CD4-positive, alpha-beta T cell treated with Interleukin-4 for 4 hours (primary cell): ENCODE measurements at regions not wholly inside any gene's neighbourhood (a gene's known extent, or its start where the extent isn't known, plus 50 kb on each side); places are given as distances from the start of the nearest gene placed in this dataset.

Experiments
- DNase-seq: peaks from one replicate; pipeline ENCODE4 v3.0.0-alpha.2; 2020

DNA sequence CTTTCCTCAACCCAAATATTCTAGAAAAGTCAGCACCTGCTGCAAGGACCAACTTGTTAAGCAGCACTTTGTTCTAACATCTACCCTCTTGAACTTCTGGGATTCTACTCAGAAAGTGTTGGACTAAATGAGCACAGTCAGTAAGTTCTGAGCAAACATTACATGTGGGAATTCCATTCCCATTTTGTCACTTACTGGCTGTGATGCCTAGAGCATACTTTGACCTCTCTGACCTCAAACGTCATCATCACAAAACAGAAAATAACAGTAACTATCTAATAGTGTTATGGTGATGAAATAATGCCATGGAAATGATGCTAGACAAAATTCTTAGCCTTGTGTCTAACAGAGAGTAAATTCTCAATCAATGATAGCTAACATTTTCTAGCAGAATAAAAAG, 829.4 kb downstream of the EPHA7 start:
- no peak for DNase-seq

DNA sequence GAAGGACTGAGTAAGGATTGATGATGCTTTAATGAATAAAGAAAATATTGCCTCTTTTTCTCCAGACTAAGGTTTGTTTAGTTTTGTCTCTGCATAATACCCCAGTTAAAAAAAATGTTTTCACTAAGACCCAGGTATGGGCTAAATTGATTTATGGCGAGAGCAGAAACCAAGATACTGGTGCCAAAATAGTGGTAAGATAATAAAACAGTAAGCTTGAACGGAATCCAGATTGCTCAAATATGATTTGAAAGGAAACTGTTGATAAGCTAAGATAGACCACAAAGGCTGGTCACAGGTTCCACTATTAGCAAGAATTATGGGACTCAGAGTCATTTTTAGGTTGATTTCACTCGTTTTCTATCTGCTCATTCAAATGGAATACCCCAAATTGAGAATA, 831.2 kb downstream of the EPHA7 start:
- no peak for DNase-seq

GRCh38 chr6:92587525-92587924, 831.8 kb downstream of the EPHA7 start:
- DNase-seq, result no peak

GRCh38 chr6:92586236-92586977, 833.0 kb downstream of the EPHA7 start:
- DNase-seq, result no peak

- DNase-seq, result no peak
These were observed 837.1 kb downstream of the EPHA7 start for GRCh38 chr6:92582211-92582610.

- no peak for DNase-seq
These were observed 842.2 kb downstream of the EPHA7 start for GRCh38 chr6:92577077-92577719.

- no peak for DNase-seq
These were observed 850.8 kb downstream of the EPHA7 start for GRCh38 chr6:92568541-92568940.

DNA sequence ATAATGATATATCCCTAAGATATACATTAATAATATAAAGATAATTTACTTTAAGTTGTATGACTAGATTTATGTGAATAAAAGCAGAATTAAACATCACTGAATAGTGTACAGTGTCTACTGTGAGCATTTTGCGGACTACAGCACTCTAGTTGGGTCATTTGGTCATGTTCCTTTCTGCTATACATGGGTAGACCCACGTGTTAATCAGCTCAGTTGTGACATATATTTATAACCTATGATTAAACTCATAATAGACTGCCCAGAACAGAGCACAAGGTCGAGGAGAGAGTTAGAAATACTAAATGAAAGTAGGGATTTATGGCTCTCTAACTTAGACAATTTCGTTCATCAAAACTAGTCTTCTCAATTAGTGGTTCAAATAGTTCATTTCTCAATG, 852.7 kb downstream of the EPHA7 start:
- no peak for DNase-seq

- DNase-seq, result no peak
These were observed 855.0 kb downstream of the EPHA7 start for GRCh38 chr6:92564376-92564775.

DNA sequence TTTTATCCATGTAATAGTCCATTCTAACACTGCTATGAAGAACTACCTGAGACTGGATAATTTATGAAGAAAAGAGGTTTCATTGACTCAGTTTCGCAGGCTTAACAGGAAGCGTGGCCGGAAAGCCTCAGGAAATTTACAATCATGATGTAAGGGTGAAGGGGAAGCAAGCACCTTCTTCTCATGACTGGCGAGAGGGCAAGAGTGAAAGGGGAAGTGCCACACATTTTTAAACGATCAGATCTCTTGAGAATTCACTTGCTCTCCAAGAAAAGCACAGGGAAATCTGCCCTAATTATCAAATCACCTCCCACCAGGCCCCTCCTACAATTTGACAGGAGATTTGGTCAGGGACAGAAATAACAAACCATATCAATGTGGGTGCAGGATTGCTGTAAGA, 859.7 kb downstream of the EPHA7 start:
- DNase-seq, result no peak

DNA sequence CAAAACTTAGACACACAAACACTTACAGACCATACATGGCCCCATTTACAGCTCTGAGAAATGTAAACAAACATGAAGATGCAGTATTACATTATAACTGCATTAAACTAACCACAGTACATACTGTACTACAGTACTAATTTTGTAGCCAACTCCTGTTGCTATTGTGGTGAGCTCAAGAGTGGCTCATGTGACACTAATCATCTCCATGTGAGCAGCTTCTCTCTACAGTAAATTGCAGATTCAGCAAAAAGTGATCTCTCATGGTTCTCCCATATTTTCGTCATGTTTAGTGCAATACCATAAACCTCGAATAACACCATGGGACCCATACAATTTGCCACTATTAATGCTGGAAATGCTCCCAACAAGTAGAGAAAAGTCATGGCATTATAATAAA, 860.4 kb downstream of the EPHA7 start:
- DNase-seq, result no peak

DNA sequence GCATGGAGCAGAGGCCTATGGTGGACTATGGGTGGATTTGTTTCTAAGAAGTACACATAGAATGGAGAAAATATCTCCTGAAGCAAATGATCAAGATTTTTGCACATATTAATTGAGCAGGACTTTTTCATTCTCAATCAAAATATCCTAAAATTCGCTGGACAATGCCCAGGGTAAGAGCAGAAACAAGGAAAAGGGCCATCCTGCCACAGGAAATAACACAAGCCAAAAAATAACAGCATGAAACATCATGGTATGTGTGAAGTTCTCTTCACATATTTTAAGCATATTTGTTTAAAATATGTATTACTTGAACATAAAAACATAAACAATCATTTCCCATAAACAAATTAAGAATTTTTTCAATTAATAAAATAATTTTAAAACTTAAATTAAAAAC, 868.9 kb downstream of the EPHA7 start:
- DNase-seq, result no peak

GRCh38 chr6:92545861-92546260, 873.5 kb downstream of the EPHA7 start:
- no peak for DNase-seq

- no peak for DNase-seq
These were observed 877.8 kb downstream of the EPHA7 start for GRCh38 chr6:92541448-92542060.

- no peak for DNase-seq
These were observed 880.4 kb downstream of the EPHA7 start for GRCh38 chr6:92538926-92539325.

- no peak for DNase-seq
These were observed 881.1 kb downstream of the EPHA7 start for GRCh38 chr6:92538275-92538674.

GRCh38 chr6:92534109-92534508, 885.2 kb downstream of the EPHA7 start:
- DNase-seq, result no peak

- DNase-seq, result no peak
These were observed 896.8 kb downstream of the EPHA7 start for GRCh38 chr6:92522589-92522988.

DNA sequence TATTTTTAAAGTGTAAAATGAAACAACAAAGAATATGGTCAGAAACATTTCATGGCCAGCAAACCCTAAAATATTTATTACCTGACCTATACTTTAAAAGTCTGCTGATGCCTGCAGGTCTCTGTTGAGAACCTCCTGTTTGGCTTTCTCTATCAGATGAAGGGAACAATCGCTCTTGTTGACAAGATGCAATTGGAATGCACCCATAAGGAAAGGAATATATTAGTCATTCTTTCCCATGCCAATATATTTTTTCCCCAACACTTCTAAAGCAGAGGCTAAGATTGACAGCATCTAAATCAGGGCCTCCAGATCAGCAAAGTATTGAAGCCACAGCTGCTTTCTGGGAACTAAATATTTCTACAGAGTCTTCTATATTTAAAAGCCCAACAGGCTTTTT, 897.8 kb downstream of the EPHA7 start:
- DNase-seq, result no peak

- no peak for DNase-seq
These were observed 909.2 kb downstream of the EPHA7 start for GRCh38 chr6:92510137-92510536.

- DNase-seq, result no peak
These were observed 911.8 kb downstream of the EPHA7 start for GRCh38 chr6:92507552-92507951.

DNA sequence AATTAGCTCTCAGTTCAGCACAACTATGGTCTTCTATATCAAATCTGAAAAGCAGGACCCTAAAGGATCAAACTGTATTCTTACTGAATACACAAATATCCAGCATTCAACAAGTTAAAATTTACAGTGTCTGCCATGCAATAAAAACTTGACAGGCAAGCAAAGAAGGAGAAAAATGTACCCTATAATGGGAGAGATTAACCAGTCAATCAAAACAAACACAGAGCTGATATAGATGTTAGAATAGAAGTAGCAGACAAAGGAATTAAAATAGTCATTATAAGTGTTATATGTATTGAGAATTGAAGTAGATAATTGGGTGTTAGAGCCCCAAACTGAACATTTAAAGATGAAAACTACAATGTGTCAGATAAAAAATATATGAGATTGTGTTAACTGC, 914.9 kb downstream of the EPHA7 start:
- no peak for DNase-seq

DNA sequence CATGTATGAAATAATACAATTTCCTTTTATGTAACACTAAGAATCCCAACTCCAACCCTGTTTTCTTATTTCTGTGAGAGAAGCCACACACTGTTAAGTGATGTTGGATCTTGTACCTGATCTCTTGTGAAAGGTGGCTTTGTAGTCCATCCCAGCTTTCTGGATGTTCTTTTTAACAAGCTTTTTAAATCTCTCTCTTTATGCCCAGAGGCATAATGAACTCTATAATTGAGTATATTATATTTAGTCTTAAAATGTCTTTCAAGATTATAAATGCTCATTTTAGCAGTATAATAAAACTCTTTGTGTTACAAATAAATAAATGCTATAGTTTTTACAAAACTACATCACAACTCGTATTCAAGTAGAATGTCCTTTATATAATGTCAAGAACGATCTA, 922.1 kb downstream of the EPHA7 start:
- no peak for DNase-seq

- no peak for DNase-seq
These were observed 922.8 kb downstream of the EPHA7 start for GRCh38 chr6:92496527-92496926.

DNA sequence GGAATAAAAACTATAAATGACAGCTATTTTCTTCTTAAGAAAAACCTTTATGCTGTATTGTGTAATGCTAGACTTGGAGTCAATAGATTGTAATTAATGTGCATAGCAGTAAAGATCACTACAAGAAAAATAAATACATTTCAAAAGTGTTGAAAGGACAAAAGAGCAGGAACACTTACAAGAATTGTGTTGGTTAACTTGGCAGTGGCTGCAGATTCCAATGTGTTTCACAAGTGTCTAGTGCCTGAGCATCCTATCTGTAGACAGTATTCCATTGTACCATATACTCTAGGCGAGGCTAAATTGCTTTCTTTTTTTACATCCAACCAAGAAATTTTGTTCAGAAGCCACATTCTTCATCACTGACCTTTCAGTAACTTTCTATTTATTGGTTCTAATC, 924.1 kb downstream of the EPHA7 start:
- no peak for DNase-seq
